SK-N-SH (cell line): ENCODE measurements at regions not wholly inside any gene's neighbourhood (a gene's known extent, or its start where the extent isn't known, plus 50 kb on each side); places are given as distances from the start of the nearest gene placed in this dataset.

Experiments
- CTCF ChIA-PET: fragments of 300-600, 350-600 bp; formaldehyde crosslinking; extraction: SDS; loops from one replicate; lab custom pipeline; 2021; lab: Yijun Ruan, JAX
- POLR2A ChIA-PET: fragments of 350-600 bp; sonication (Branson Sonifier 250); formaldehyde crosslinking; extraction: SDS; loops from one replicate; lab custom pipeline; 2020; ENCODE audit warnings: antibody characterized with exemption, inconsistent platforms; lab: Yijun Ruan, JAX
- DNase-seq: peaks from one replicate; pipeline ENCODE4 v3.0.0; 2012
- H2AFZ ChIP-seq: fragments of 200-600 bp; sonication (generic); 2 replicates; pipeline ENCODE4 v1.8.1; 2016; ENCODE audit warnings: antibody characterized with exemption, mild to moderate bottlenecking, low read depth
- H3F3A ChIP-seq: fragments of 200-600 bp; sonication (generic); replicated peaks from 2 replicates; pipeline ENCODE3; 2016; ENCODE audit warnings: antibody characterized with exemption, mild to moderate bottlenecking; ENCODE audit not compliant: insufficient read depth
- H3K27ac ChIP-seq, 2 experiments: fragments of 200-500 bp in 1 of 2; fragments of 200-600 bp in 1 of 2; sonication (Bioruptor generic) in 1 of 2; sonication (generic), shearing (Covaris generic) in 1 of 2; 2 replicates each; pipeline versions ENCODE4 v1.5.1 to v1.6.1; 2014 to 2016; ENCODE audit warnings: low read depth in 2 of 2, inconsistent platforms in 1 of 2, low read length in 1 of 2, mild to moderate bottlenecking in 1 of 2, mixed read lengths in 1 of 2
- H3K27me3 ChIP-seq: fragments of 200-600 bp; sonication (generic), shearing (Covaris generic); 2 replicates; pipeline ENCODE4 v1.6.1; 2016; ENCODE audit warnings: mixed run types; ENCODE audit not compliant: insufficient read depth
- H3K36me3 ChIP-seq, 2 experiments: fragments of 200-500 bp in 1 of 2; fragments of 200-600 bp in 1 of 2; sonication (Bioruptor generic) in 1 of 2; sonication (generic) in 1 of 2; replicated peaks in 1 of 2; 2 replicates each; pipeline versions ENCODE3 to v1.5.1; 2014 to 2016; ENCODE audit warnings: low read length in 1 of 2, mild to moderate bottlenecking in 1 of 2; ENCODE audit not compliant: insufficient read depth in 2 of 2, control insufficient read depth in 1 of 2
- H3K4me1 ChIP-seq, 2 experiments: fragments of 200-500 bp in 1 of 2; fragments of 200-600 bp in 1 of 2; sonication (Bioruptor generic) in 1 of 2; sonication (generic), shearing (Covaris generic) in 1 of 2; 2 replicates each; pipeline versions ENCODE4 v1.5.1 to v1.6.1; 2014 to 2016; ENCODE audit warnings: low read depth in 1 of 2, low read length in 1 of 2, mixed run types in 1 of 2; ENCODE audit not compliant: insufficient read depth in 2 of 2, control insufficient read depth in 1 of 2
- H3K4me2 ChIP-seq: fragments of 200-600 bp; sonication (generic), shearing (Covaris generic); 2 replicates; pipeline ENCODE4 v1.6.1; 2017; ENCODE audit warnings: mixed run types
- H3K4me3 ChIP-seq, 2 experiments: fragments of 200-500 bp in 1 of 2; fragments of 200-600 bp in 1 of 2; sonication (Bioruptor generic) in 1 of 2; sonication (generic), shearing (Covaris generic) in 1 of 2; 2 replicates each; pipeline versions ENCODE4 v1.5.1 to v1.8.1; 2014 to 2016; ENCODE audit warnings: low read depth in 2 of 2, inconsistent platforms in 1 of 2, low read length in 1 of 2, mild to moderate bottlenecking in 1 of 2, mixed read lengths in 1 of 2, moderate library complexity in 1 of 2
- H3K79me2 ChIP-seq: fragments of 200-600 bp; sonication (generic); 2 replicates; pipeline ENCODE4 v1.8.1; 2017; ENCODE audit warnings: mild to moderate bottlenecking; ENCODE audit not compliant: insufficient read depth
- H3K9ac ChIP-seq: fragments of 200-600 bp; sonication (generic); 2 replicates; pipeline ENCODE4 v1.6.1; 2017; ENCODE audit warnings: mixed run types
- H3K9me2 ChIP-seq: fragments of 200-600 bp; sonication (generic); 2 replicates; pipeline ENCODE4 v1.6.1; 2017; ENCODE audit warnings: mixed run types
- H3K9me3 ChIP-seq: fragments of 200-600 bp; sonication (generic); 2 replicates; pipeline ENCODE4 v1.6.1; 2017; ENCODE audit warnings: mixed run types, mild to moderate bottlenecking, moderate library complexity
- H4K20me1 ChIP-seq: fragments of 200-600 bp; sonication (generic); 2 replicates; pipeline ENCODE4 v1.6.1; 2017; ENCODE audit warnings: mild to moderate bottlenecking, mixed run types; ENCODE audit not compliant: insufficient read depth
- CHD2 ChIP-seq: fragments of 150-350 bp; IDR thresholded peaks from 2 replicates; pipeline ENCODE4 v1.6.1; 2018; ENCODE audit warnings: low read length; ENCODE audit not compliant: partially characterized antibody
- CTCF ChIP-seq: fragments of 200-600 bp; sonication (generic); IDR thresholded peaks from 2 replicates; pipeline ENCODE4 v1.6.1; 2017; ENCODE audit warnings: antibody characterized with exemption, mild to moderate bottlenecking, moderate library complexity
- ELF1 ChIP-seq: IDR thresholded peaks from 2 replicates; pipeline ENCODE4 v1.4.0; 2012
- IRF3 ChIP-seq: fragments of 150-350 bp; IDR thresholded peaks from 2 replicates; pipeline ENCODE4 v1.6.1; 2016; ENCODE audit warnings: mild to moderate bottlenecking, low read depth, low read length
- JUND ChIP-seq: IDR thresholded peaks from 2 replicates; pipeline ENCODE4 v1.4.0; 2012
- MAX ChIP-seq: IDR thresholded peaks from 2 replicates; pipeline ENCODE4 v1.4.0; 2012; ENCODE audit warnings: low read depth
- MEF2A ChIP-seq: IDR thresholded peaks from 2 replicates; pipeline ENCODE4 v1.4.0; 2012; ENCODE audit warnings: low read depth, borderline replicate concordance
- MXI1 ChIP-seq: IDR thresholded peaks from 2 replicates; pipeline ENCODE4 v1.6.1; 2012; ENCODE audit warnings: mild to moderate bottlenecking, low read depth, low read length, improper control_type of control experiment
- NRF1 ChIP-seq: IDR thresholded peaks from 2 replicates; pipeline ENCODE4 v1.6.1; 2012; ENCODE audit warnings: low read depth, mild to moderate bottlenecking, low read length
- PBX3 ChIP-seq: IDR thresholded peaks from 2 replicates; pipeline ENCODE4; 2012
- RAD21 ChIP-seq: IDR thresholded peaks from 2 replicates; pipeline ENCODE4 v1.6.1; 2012; ENCODE audit warnings: mild to moderate bottlenecking, low read length
- RCOR1 ChIP-seq: fragments of 150-350 bp; IDR thresholded peaks from 2 replicates; pipeline ENCODE4 v1.6.1; 2017; ENCODE audit warnings: antibody characterized with exemption, low read length
- REST ChIP-seq: IDR thresholded peaks from 2 replicates; pipeline ENCODE4 v1.6.1; 2012; ENCODE audit warnings: mild to moderate bottlenecking, low read depth, low read length, moderate library complexity
- RFX5 ChIP-seq: IDR thresholded peaks from 2 replicates; pipeline ENCODE4 v1.6.1; 2012; ENCODE audit warnings: mild to moderate bottlenecking, improper control_type of control experiment, low read length
- RXRA ChIP-seq: IDR thresholded peaks from 2 replicates; pipeline ENCODE4 v1.4.0; 2012; ENCODE audit warnings: low read depth, mild to moderate bottlenecking, borderline replicate concordance
- TAF1 ChIP-seq: IDR thresholded peaks from 2 replicates; pipeline ENCODE4 v1.6.1; 2012; ENCODE audit warnings: low read depth, mild to moderate bottlenecking, low read length, moderate library complexity, borderline replicate concordance
- TEAD4 ChIP-seq: IDR thresholded peaks from 2 replicates; pipeline ENCODE4 v1.4.0; 2012; ENCODE audit warnings: mild to moderate bottlenecking, borderline replicate concordance; ENCODE audit not compliant: insufficient read depth
- USF1 ChIP-seq: IDR thresholded peaks from 2 replicates; pipeline ENCODE4 v1.4.0; 2012; ENCODE audit warnings: low read depth, borderline replicate concordance
- USF2 ChIP-seq: fragments of 150-350 bp; IDR thresholded peaks from 2 replicates; pipeline ENCODE4 v1.6.1; 2017; ENCODE audit warnings: antibody characterized with exemption, low read length, low read depth, borderline replicate concordance
- YY1 ChIP-seq: IDR thresholded peaks from 2 replicates; pipeline ENCODE4 v1.4.0; 2012; ENCODE audit warnings: low read depth, mild to moderate bottlenecking
- WGBS: methylation state at CpG from one replicate; pipeline ENCODE4 v1.1.6; 2017; ENCODE audit warnings: low lambda C conversion rate; 5-methylcytosine and 5-hydroxymethylcytosine counted together

GRCh38 chr10:131681122-131681521 lies 219.7 kb upstream of the PPP2R2D start:
- Histone ChIP-seq H3K4me2 (no peak overlapping the region), H3K9me3 (no peaks in the 10 kb centered on the region)
- TF ChIP-seq RFX5 (no peak), RCOR1 (no peak), JUND (no peak), MAX (no peak), IRF3 (no peak), MXI1 (no peak), RXRA (no peak), ELF1 (no peak), CTCF (no peak), CHD2 (no peak), PBX3 (no peak), TAF1 (no peak), USF2 (no peak)
- TF ChIP-seq, all 33 proteins: peak for 0
- Histone ChIP-seq H3K36me3 (no peaks in the 10 kb centered on the region), H3K27me3 (no peaks in the 10 kb centered on the region), H3K9ac (no peak overlapping the region), H4K20me1 (no peaks in the 10 kb centered on the region), H3K4me3 (no peak overlapping the region), H2AFZ (no peak overlapping the region), H3K9me2 (no peaks in the 10 kb centered on the region), H3K4me1 (no peaks in the 10 kb centered on the region), H3K79me2 (no peaks in the 10 kb centered on the region), H3F3A (no peaks in the 10 kb centered on the region), H3K27ac (no peak overlapping the region)
- WGBS: 30% methylated on average over 5 of the region's 7 CpGs
- CTCF ChIA-PET: no interaction called here
- POLR2A ChIA-PET: no interaction called here
- no peak for DNase-seq

- Histone ChIP-seq H3K4me1 (no peaks in the 10 kb centered on the region), H3K4me3 (no peak overlapping the region), H3K9me3 (no peaks in the 10 kb centered on the region), H3K9ac (no peak overlapping the region), H4K20me1 (no peaks in the 10 kb centered on the region), H2AFZ (no peak overlapping the region), H3K4me2 (no peak overlapping the region), H3K9me2 (no peaks in the 10 kb centered on the region), H3F3A (no peaks in the 10 kb centered on the region), H3K79me2 (no peaks in the 10 kb centered on the region), H3K27me3 (no peaks in the 10 kb centered on the region), H3K36me3 (no peaks in the 10 kb centered on the region), H3K27ac (no peak overlapping the region)
- WGBS: 44% methylated on average over 6 of the region's 12 CpGs
- ChIA-PET CTCF (no interaction called here), POLR2A (no interaction called here)
- DNase-seq: no peak
- TF ChIP-seq USF1 (no peak), MAX (no peak), ELF1 (no peak), REST (no peak), YY1 (no peak), NRF1 (no peak), CHD2 (no peak), TEAD4 (no peak), MEF2A (no peak), RAD21 (no peak)
These were observed 219.2 kb upstream of the PPP2R2D start for GRCh38 chr10:131681656-131682055.
